GM23338 (cell line): ENCODE measurements at regions not wholly inside any gene's neighbourhood (a gene's known extent, or its start where the extent isn't known, plus 50 kb on each side); places are given as distances from the start of the nearest gene placed in this dataset.
A peak's percentile ranks its signal among the peaks of the same experiment; 100 is the strongest.

Experiments
- ATAC-seq: fragments of 200-7000 bp; cut with Tn5 transposase; 3 replicates; pipeline ENCODE4 v1.9.1; 2020
- DNase-seq: peaks from one replicate; pipeline ENCODE4 v3.0.0-alpha.2; 2015; ENCODE audit warnings: low spot score
- H2AFZ ChIP-seq: fragments of 200-600 bp; sonication (generic); 2 replicates; pipeline ENCODE4 v1.8.0; 2016; ENCODE audit warnings: antibody characterized with exemption, mild to moderate bottlenecking, moderate library complexity
- H3F3A ChIP-seq: fragments of 200-600 bp; sonication (generic); replicated peaks from 2 replicates; pipeline ENCODE4 v1.8.0; 2017; ENCODE audit warnings: antibody characterized with exemption, mixed run types, low read depth
- H3K27ac ChIP-seq: fragments of 200-600 bp; sonication (generic); 2 replicates; pipeline ENCODE4 v1.6.1; 2016; ENCODE audit warnings: low read depth
- H3K27me3 ChIP-seq: fragments of 200-600 bp; sonication (generic); 2 replicates; pipeline ENCODE4 v1.8.0; 2016; ENCODE audit warnings: mild to moderate bottlenecking, mixed run types, moderate library complexity; ENCODE audit not compliant: insufficient read depth
- H3K36me3 ChIP-seq: fragments of 200-600 bp; sonication (generic); 2 replicates; pipeline ENCODE4 v1.8.0; 2016; ENCODE audit warnings: mild to moderate bottlenecking; ENCODE audit not compliant: insufficient read depth
- H3K4me1 ChIP-seq: fragments of 200-600 bp; sonication (generic); 2 replicates; pipeline ENCODE4 v1.8.0; 2016; ENCODE audit warnings: mild to moderate bottlenecking, moderate library complexity; ENCODE audit not compliant: insufficient read depth
- H3K4me2 ChIP-seq: fragments of 200-600 bp; sonication (generic); 2 replicates; pipeline ENCODE4 v1.7.1; 2017; ENCODE audit warnings: mixed run types
- H3K4me3 ChIP-seq: fragments of 200-600 bp; sonication (generic); 2 replicates; pipeline ENCODE4 v1.6.1; 2016; ENCODE audit warnings: mixed run types
- H3K79me2 ChIP-seq: fragments of 200-600 bp; sonication (generic); replicated peaks from 2 replicates; pipeline ENCODE4 v1.8.0; 2017; ENCODE audit warnings: mild to moderate bottlenecking; ENCODE audit not compliant: insufficient read depth
- H3K9me2 ChIP-seq: fragments of 200-600 bp; sonication (generic); 2 replicates; pipeline ENCODE4 v1.8.0; 2017; ENCODE audit not compliant: insufficient read depth
- H4K20me1 ChIP-seq: fragments of 200-600 bp; sonication (generic); replicated peaks from 2 replicates; pipeline ENCODE4 v1.8.0; 2017; ENCODE audit warnings: mild to moderate bottlenecking; ENCODE audit not compliant: insufficient read depth
- H3K27ac Mint-ChIP-seq: 2 replicates; pipeline ENCODE4 v1.8.0; 2020; ENCODE audit warnings: inconsistent platforms, mild to moderate bottlenecking, moderate library complexity, mixed read lengths
- H3K27me3 Mint-ChIP-seq: 3 replicates; pipeline ENCODE4 v1.8.0; 2022; ENCODE audit warnings: low read depth, mild to moderate bottlenecking, moderate library complexity, mixed read lengths, inconsistent platforms; ENCODE audit not compliant: insufficient read depth, poor library complexity
- H3K36me3 Mint-ChIP-seq: 3 replicates; pipeline ENCODE4 v1.8.0; 2021; ENCODE audit warnings: low read depth, mild to moderate bottlenecking, inconsistent platforms, moderate library complexity, mixed read lengths
- H3K4me1 Mint-ChIP-seq: 3 replicates; pipeline ENCODE4 v1.8.0; 2020; ENCODE audit warnings: mild to moderate bottlenecking, inconsistent platforms, mixed read lengths
- H3K4me3 Mint-ChIP-seq: 3 replicates; pipeline ENCODE4 v1.8.0; 2021; ENCODE audit warnings: moderate library complexity, mild to moderate bottlenecking, inconsistent platforms, mixed read lengths
- H3K9me3 Mint-ChIP-seq: 3 replicates; pipeline ENCODE4 v1.8.0; 2020; ENCODE audit warnings: moderate library complexity, mild to moderate bottlenecking, inconsistent platforms, mixed read lengths
- EZH2phosphoT487 ChIP-seq: fragments of 200-600 bp; sonication (generic); IDR thresholded peaks from one replicate; pipeline ENCODE4 v1.8.1; 2018; ENCODE audit warnings: antibody characterized with exemption; ENCODE audit not compliant: unreplicated experiment
- NANOG ChIP-seq: IDR thresholded peaks from 2 replicates; pipeline ENCODE4 v1.6.1; 2016; ENCODE audit warnings: antibody characterized with exemption, borderline replicate concordance
- POLR2AphosphoS5 ChIP-seq: IDR thresholded peaks from 2 replicates; pipeline ENCODE4 v1.6.1; 2016; ENCODE audit warnings: antibody characterized with exemption, low read depth
- TF ChIP-seq, protein P1 (sequence below): fragments of 250-450 bp; sonication (Bioruptor Pico); IDR thresholded peaks from 2 replicates; pipeline ENCODE4 v1.5.0; 2020; ENCODE audit warnings: mild to moderate bottlenecking, moderate library complexity
- TF ChIP-seq, protein P2 (sequence below): IDR thresholded peaks from 2 replicates; pipeline ENCODE4 v1.6.1; 2016; ENCODE audit warnings: antibody characterized with exemption
- TF ChIP-seq, protein P3 (sequence below), 2 experiments: fragments of 200-600 bp in 1 of 2; sonication (generic) in 1 of 2; conservative IDR thresholded peaks; 2 replicates each; pipeline versions ENCODE4 v1.5.1 to v1.6.1; 2016 to 2017; ENCODE audit warnings: antibody characterized with exemption in 2 of 2, low read depth in 2 of 2, mild to moderate bottlenecking in 2 of 2, moderate library complexity in 1 of 2

DNA sequence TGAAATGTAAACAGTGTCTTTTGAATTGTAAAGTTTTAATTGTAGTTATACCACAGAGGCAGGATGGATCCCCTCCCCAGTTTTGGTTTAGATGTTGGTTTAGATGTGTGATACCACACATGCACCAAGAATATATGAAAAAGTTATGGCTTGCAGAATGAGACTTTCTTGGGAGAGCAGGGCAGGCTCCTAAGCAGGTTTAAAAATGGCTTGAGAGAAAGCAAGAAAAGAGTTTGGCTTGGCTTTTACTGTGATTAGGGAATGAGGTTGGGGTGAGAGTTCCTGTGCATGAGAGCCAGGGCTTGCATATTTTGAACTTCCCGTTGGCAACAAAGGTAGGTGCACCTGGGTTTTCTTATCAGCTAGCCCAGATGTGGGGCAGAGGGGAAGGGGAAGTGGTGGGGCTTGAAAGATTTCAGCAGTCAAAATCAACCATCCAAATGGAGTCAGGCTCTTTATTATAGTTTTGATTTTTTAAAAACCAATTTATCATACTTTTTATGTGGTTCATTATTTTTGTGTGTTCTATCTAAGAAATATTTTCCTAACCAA, 246.9 kb downstream of the MTX2 start (continued):
- TF ChIP-seq, protein P1, sequence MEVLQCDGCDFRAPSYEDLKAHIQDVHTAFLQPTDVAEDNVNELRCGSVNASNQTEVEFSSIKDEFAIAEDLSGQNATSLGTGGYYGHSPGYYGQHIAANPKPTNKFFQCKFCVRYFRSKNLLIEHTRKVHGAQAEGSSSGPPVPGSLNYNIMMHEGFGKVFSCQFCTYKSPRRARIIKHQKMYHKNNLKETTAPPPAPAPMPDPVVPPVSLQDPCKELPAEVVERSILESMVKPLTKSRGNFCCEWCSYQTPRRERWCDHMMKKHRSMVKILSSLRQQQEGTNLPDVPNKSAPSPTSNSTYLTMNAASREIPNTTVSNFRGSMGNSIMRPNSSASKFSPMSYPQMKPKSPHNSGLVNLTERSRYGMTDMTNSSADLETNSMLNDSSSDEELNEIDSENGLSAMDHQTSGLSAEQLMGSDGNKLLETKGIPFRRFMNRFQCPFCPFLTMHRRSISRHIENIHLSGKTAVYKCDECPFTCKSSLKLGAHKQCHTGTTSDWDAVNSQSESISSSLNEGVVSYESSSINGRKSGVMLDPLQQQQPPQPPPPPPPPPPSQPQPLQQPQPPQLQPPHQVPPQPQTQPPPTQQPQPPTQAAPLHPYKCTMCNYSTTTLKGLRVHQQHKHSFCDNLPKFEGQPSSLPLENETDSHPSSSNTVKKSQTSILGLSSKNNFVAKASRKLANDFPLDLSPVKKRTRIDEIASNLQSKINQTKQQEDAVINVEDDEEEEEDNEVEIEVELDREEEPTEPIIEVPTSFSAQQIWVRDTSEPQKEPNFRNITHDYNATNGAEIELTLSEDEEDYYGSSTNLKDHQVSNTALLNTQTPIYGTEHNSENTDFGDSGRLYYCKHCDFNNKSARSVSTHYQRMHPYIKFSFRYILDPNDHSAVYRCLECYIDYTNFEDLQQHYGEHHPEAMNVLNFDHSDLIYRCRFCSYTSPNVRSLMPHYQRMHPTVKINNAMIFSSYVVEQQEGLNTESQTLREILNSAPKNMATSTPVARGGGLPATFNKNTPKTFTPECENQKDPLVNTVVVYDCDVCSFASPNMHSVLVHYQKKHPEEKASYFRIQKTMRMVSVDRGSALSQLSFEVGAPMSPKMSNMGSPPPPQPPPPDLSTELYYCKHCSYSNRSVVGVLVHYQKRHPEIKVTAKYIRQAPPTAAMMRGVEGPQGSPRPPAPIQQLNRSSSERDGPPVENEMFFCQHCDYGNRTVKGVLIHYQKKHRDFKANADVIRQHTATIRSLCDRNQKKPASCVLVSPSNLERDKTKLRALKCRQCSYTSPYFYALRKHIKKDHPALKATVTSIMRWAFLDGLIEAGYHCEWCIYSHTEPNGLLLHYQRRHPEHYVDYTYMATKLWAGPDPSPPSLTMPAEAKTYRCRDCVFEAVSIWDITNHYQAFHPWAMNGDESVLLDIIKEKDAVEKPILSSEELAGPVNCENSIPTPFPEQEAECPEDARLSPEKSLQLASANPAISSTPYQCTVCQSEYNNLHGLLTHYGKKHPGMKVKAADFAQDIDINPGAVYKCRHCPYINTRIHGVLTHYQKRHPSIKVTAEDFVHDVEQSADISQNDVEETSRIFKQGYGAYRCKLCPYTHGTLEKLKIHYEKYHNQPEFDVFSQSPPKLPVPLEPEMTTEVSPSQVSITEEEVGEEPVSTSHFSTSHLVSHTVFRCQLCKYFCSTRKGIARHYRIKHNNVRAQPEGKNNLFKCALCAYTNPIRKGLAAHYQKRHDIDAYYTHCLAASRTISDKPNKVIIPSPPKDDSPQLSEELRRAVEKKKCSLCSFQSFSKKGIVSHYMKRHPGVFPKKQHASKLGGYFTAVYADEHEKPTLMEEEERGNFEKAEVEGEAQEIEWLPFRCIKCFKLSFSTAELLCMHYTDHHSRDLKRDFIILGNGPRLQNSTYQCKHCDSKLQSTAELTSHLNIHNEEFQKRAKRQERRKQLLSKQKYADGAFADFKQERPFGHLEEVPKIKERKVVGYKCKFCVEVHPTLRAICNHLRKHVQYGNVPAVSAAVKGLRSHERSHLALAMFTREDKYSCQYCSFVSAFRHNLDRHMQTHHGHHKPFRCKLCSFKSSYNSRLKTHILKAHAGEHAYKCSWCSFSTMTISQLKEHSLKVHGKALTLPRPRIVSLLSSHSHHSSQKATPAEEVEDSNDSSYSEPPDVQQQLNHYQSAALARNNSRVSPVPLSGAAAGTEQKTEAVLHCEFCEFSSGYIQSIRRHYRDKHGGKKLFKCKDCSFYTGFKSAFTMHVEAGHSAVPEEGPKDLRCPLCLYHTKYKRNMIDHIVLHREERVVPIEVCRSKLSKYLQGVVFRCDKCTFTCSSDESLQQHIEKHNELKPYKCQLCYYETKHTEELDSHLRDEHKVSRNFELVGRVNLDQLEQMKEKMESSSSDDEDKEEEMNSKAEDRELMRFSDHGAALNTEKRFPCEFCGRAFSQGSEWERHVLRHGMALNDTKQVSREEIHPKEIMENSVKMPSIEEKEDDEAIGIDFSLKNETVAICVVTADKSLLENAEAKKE (CRISPR knock-in tag), result no peak
- TF ChIP-seq, protein P2, sequence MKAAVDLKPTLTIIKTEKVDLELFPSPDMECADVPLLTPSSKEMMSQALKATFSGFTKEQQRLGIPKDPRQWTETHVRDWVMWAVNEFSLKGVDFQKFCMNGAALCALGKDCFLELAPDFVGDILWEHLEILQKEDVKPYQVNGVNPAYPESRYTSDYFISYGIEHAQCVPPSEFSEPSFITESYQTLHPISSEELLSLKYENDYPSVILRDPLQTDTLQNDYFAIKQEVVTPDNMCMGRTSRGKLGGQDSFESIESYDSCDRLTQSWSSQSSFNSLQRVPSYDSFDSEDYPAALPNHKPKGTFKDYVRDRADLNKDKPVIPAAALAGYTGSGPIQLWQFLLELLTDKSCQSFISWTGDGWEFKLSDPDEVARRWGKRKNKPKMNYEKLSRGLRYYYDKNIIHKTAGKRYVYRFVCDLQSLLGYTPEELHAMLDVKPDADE, result no peak
- TF ChIP-seq, protein P3, sequence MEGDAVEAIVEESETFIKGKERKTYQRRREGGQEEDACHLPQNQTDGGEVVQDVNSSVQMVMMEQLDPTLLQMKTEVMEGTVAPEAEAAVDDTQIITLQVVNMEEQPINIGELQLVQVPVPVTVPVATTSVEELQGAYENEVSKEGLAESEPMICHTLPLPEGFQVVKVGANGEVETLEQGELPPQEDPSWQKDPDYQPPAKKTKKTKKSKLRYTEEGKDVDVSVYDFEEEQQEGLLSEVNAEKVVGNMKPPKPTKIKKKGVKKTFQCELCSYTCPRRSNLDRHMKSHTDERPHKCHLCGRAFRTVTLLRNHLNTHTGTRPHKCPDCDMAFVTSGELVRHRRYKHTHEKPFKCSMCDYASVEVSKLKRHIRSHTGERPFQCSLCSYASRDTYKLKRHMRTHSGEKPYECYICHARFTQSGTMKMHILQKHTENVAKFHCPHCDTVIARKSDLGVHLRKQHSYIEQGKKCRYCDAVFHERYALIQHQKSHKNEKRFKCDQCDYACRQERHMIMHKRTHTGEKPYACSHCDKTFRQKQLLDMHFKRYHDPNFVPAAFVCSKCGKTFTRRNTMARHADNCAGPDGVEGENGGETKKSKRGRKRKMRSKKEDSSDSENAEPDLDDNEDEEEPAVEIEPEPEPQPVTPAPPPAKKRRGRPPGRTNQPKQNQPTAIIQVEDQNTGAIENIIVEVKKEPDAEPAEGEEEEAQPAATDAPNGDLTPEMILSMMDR (conservative IDR thresholded peaks at IDR 0.05; ENCODE audit: low read depth in 2 of 2), result no peak
- TF ChIP-seq NANOG, result no peak
- TF ChIP-seq EZH2phosphoT487, result no peak

DNA sequence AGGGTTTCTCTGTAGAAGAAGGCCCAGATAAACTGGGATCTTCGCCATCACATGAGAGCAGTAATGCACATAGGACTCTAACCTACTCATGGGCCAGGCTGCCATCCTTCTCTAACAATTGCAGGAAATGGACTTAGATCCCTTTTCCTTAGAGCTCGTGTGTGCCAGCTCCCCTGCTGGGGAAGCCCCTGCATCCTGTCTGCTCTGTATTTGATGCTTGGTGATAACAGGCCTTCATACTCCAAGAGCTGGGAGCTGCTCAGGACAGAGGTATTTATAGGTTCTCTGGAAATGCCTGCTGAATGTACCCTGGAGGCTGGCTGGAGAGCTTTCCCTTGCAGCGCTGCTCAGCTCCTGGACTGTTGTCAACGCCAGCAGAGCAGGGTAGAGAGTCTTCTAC, 249.6 kb downstream of the MTX2 start:
- Histone ChIP-seq H3K4me3 (no peak overlapping the region), H3K4me1 (0 out of 2 replicates have a peak, but pooled peaks cover 6% of the 10 kb centered on the region), H3F3A (no peaks in the 10 kb centered on the region), H3K27ac (no peak overlapping the region), H4K20me1 (peaks cover 14% of the 10 kb centered on the region; the same call in 1 of the 2 replicates), H3K27me3 (peaks cover 83% of the 10 kb centered on the region), H2AFZ (no peak overlapping the region), H3K79me2 (no peaks in the 10 kb centered on the region), H3K9me2 (no peaks in the 10 kb centered on the region), H3K4me2 (no peak overlapping the region), H3K36me3 (no peaks in the 10 kb centered on the region)
- ATAC-seq (peak; percentile 74), DNase-seq (peak; percentile 72)
- Mint-ChIP-seq H3K27ac (no peak overlapping the region), H3K4me3 (no peak overlapping the region), H3K27me3 (peaks cover 41% of the 10 kb centered on the region), H3K9me3 (no peaks in the 10 kb centered on the region; the same call in 2 of the 3 replicates), H3K36me3 (no peaks in the 10 kb centered on the region), H3K4me1 (peaks cover 5% of the 10 kb centered on the region; the same call in 1 of the 3 replicates)
- TF ChIP-seq, protein P1 (CRISPR knock-in tag), result no peak
- peak; percentile 61 for TF ChIP-seq POLR2AphosphoS5
